ENCODE measurements at regions not wholly inside any gene's neighbourhood (a gene's known extent, or its start where the extent isn't known, plus 50 kb on each side); places are given as distances from the start of the nearest gene placed in this dataset.

- Histone ChIP-seq H3K18ac (ENCODE audit: low read depth, low read length) (no peak overlapping the region), H3K9me1 (ENCODE audit: insufficient read depth, low read length) (no peaks in the 10 kb centered on the region), H2BK15ac (ENCODE audit: low read depth, low read length) (no peak overlapping the region), H3K9me3 (ENCODE audit: control insufficient read depth, insufficient read depth, low read length) (no peaks in the 10 kb centered on the region), H4K5ac (ENCODE audit: low read depth, low read length) (no peak overlapping the region), H4K8ac (ENCODE audit: low read depth in 2 of 2, low read length in 2 of 2) (no peak overlapping the region), H3K79me1 (ENCODE audit: low read depth in 1 of 2, low read length in 2 of 2) (no peaks in the 10 kb centered on the region), H3K27ac (ENCODE audit: insufficient read depth, low read length) (no peak overlapping the region), H2AK5ac (ENCODE audit: low read depth, low read length) (no peak overlapping the region), H3K56ac (ENCODE audit: extremely low read depth, insufficient read depth, low read length) (no peak overlapping the region), H4K91ac (ENCODE audit: insufficient read depth, low read depth, low read length) (no peak overlapping the region), H3K9ac (ENCODE audit: low read depth, low read length) (no peak overlapping the region), H3K4me1 (ENCODE audit: control insufficient read depth, insufficient read depth, low read length) (no peaks in the 10 kb centered on the region), H2BK120ac (ENCODE audit: low read depth, low read length) (no peak overlapping the region), H2BK5ac (ENCODE audit: low read depth, low read length, poor library complexity, severe bottlenecking) (no peak overlapping the region), H3K23ac (ENCODE audit: low read depth, low read length) (no peak overlapping the region), H4K20me1 (ENCODE audit: insufficient read depth, low read length) (no peaks in the 10 kb centered on the region), H3K4me3 (ENCODE audit: insufficient read depth, low read depth, low read length) (no peak overlapping the region), H2AK9ac (replicated peaks; ENCODE audit: low read depth, low read length, poor library complexity) (no peak overlapping the region), H2AFZ (replicated peaks; ENCODE audit: low read length, poor library complexity) (no peak overlapping the region), H3K27me3 (ENCODE audit: control insufficient read depth, insufficient read depth, low read length) (no peaks in the 10 kb centered on the region), H2BK20ac (ENCODE audit: low read depth, low read length) (no peak overlapping the region), H3K4ac (ENCODE audit: low read depth, low read length) (no peak overlapping the region), H3K14ac (replicated peaks; ENCODE audit: low read depth, low read length) (no peak overlapping the region), H3K4me2 (ENCODE audit: low read depth, low read length) (no peak overlapping the region), H3K36me3 (ENCODE audit: control insufficient read depth, insufficient read depth, low read length) (no peaks in the 10 kb centered on the region)
- intact Hi-C loops (cut with micrococcal nuclease), result no loop called here
- BruUV-seq (replicated peaks), result no TSS peak
- in situ Hi-C loops (cut with MboI; ENCODE audit: low sequenced_read_pairs), result no loop called here
- TF ChIP-seq POLR2A (IDR thresholded peaks at IDR 0.05; ENCODE audit: low read depth, low read length), result no peak
- CTCF ChIA-PET, result no interaction called here
- dilution Hi-C loops (cut with HindIII; ENCODE audit: low sequenced_read_pairs, unreplicated experiment), result no loop called here
- no peak for ATAC-seq (ENCODE audit: low read depth)
- POLR2A ChIA-PET (ENCODE audit: unreplicated experiment), result no interaction called here
- peak; percentile 1 for DNase-seq
- WGBS, 2 experiments (ENCODE audit: extremely low coverage in 2 of 2, insufficient read length in 1 of 2), result 0% methylated on average over 1 of the region's 1 CpG; no CpG with 5 or more reads in 1 of the 2 experiments
These were observed 165.4 kb upstream of the MAD2L1 start for GRCh38 chr4:120232050-120232449.

Data from IMR-90 (cell line).